ENCODE measurements at regions not wholly inside any gene's neighbourhood (a gene's known extent, or its start where the extent isn't known, plus 50 kb on each side); places are given as distances from the start of the nearest gene placed in this dataset.

GRCh38 chr5:100131161-100131560 is 404.0 kb upstream of the FAM174A start:
- Mint-ChIP-seq H3K9me3 (ENCODE audit: insufficient read depth) (no peaks in the 10 kb centered on the region), H3K4me1 (no peaks in the 10 kb centered on the region), H3K4me3 (no peak overlapping the region), H3K27ac (no peak overlapping the region), H3K27me3 (no peaks in the 10 kb centered on the region)
- CTCF ChIA-PET, result interaction anchor here (0.6 kb wide), 1 partner anchor 155 kb away, joined by 3 read pairs; no protein-coding TSS in a partner anchor
- Histone ChIP-seq H3K4me3 (ENCODE audit: control extremely low read depth in 1 of 5, extremely low read depth in 1 of 5, insufficient read depth in 1 of 5, low read depth in 2 of 5, low read length in 4 of 5) (no peak overlapping the region), H3K9ac (ENCODE audit: low read length) (no peak overlapping the region), H3K27ac (ENCODE audit: low read length in 2 of 2) (no peak overlapping the region), H4K20me1 (ENCODE audit: control insufficient read depth, insufficient read depth, low read length, poor library complexity, severe bottlenecking) (no peaks in the 10 kb centered on the region), H3K4me1 (ENCODE audit: control insufficient read depth in 2 of 2, insufficient read depth in 2 of 2, low read length in 2 of 2) (no peaks in the 10 kb centered on the region), H3K27me3 (replicated peaks in 1 of 4; ENCODE audit: control extremely low read depth in 1 of 4, control insufficient read depth in 3 of 4, insufficient read depth in 4 of 4, low read length in 3 of 4) (no peaks in the 10 kb centered on the region), H2AFZ (ENCODE audit: insufficient read depth, low read depth, low read length, poor library complexity, severe bottlenecking) (no peak overlapping the region), H3K9me3 (ENCODE audit: control extremely low read depth in 1 of 3, control insufficient read depth in 2 of 3, insufficient read depth in 1 of 3, low read length in 2 of 3) (no peaks in the 10 kb centered on the region), H3K4me2 (replicated peaks; ENCODE audit: low read depth, low read length, poor library complexity, severe bottlenecking) (no peak overlapping the region), H3K79me2 (ENCODE audit: control insufficient read depth, insufficient read depth, low read length) (no peaks in the 10 kb centered on the region), H3K36me3 (replicated peaks in 1 of 2; ENCODE audit: control extremely low read depth in 1 of 2, control insufficient read depth in 1 of 2, extremely low read depth in 1 of 2, insufficient read depth in 2 of 2, low read length in 1 of 2) (no peaks in the 10 kb centered on the region)
- no CpG with 5 or more reads among the region's 1 CpG for WGBS (ENCODE audit: insufficient coverage)
- no peak for DNase-seq
- POLR2A ChIA-PET, result no interaction called here
- intact Hi-C loops (cut with micrococcal nuclease), result no loop called here
- TF ChIP-seq CTCF (IDR thresholded peaks at IDR 0.05) (no peak), EZH2 (IDR thresholded peaks at IDR 0.05; ENCODE audit: borderline replicate concordance, insufficient read depth, low read depth, low read length, poor library complexity, severe bottlenecking) (no peak)
- no peak for ATAC-seq (ENCODE audit: low read depth)

- Histone ChIP-seq H3K36me3 (replicated peaks in 1 of 2; ENCODE audit: control extremely low read depth in 1 of 2, control insufficient read depth in 1 of 2, extremely low read depth in 1 of 2, insufficient read depth in 2 of 2, low read length in 1 of 2) (no peaks in the 10 kb centered on the region), H2AFZ (ENCODE audit: insufficient read depth, low read depth, low read length, poor library complexity, severe bottlenecking) (no peak overlapping the region), H3K9ac (ENCODE audit: low read length) (no peak overlapping the region), H4K20me1 (ENCODE audit: control insufficient read depth, insufficient read depth, low read length, poor library complexity, severe bottlenecking) (no peaks in the 10 kb centered on the region), H3K4me3 (ENCODE audit: control extremely low read depth in 1 of 5, extremely low read depth in 1 of 5, insufficient read depth in 1 of 5, low read depth in 2 of 5, low read length in 4 of 5) (no peak overlapping the region), H3K27ac (ENCODE audit: low read length in 2 of 2) (no peak overlapping the region), H3K27me3 (replicated peaks in 1 of 4; ENCODE audit: control extremely low read depth in 1 of 4, control insufficient read depth in 3 of 4, insufficient read depth in 4 of 4, low read length in 3 of 4) (no peaks in the 10 kb centered on the region), H3K4me2 (replicated peaks; ENCODE audit: low read depth, low read length, poor library complexity, severe bottlenecking) (no peak overlapping the region), H3K79me2 (ENCODE audit: control insufficient read depth, insufficient read depth, low read length) (no peaks in the 10 kb centered on the region), H3K4me1 (ENCODE audit: control insufficient read depth in 2 of 2, insufficient read depth in 2 of 2, low read length in 2 of 2) (no peaks in the 10 kb centered on the region), H3K9me3 (ENCODE audit: control extremely low read depth in 1 of 3, control insufficient read depth in 2 of 3, insufficient read depth in 1 of 3, low read length in 2 of 3) (no peaks in the 10 kb centered on the region)
- POLR2A ChIA-PET, result no interaction called here
- no peaks in the 10 kb centered on the region for H3K27me3 Mint-ChIP-seq
- H3K27ac Mint-ChIP-seq, result no peak overlapping the region
- TF ChIP-seq CTCF (IDR thresholded peaks at IDR 0.05) (no peak), EZH2 (IDR thresholded peaks at IDR 0.05; ENCODE audit: borderline replicate concordance, insufficient read depth, low read depth, low read length, poor library complexity, severe bottlenecking) (no peak)
- no peaks in the 10 kb centered on the region for H3K9me3 Mint-ChIP-seq (ENCODE audit: insufficient read depth)
- CTCF ChIA-PET, result no interaction called here
- H3K4me1 Mint-ChIP-seq, result no peaks in the 10 kb centered on the region
- DNase-seq, result no peak
- no peak overlapping the region for H3K4me3 Mint-ChIP-seq
- intact Hi-C loops (cut with micrococcal nuclease), result no loop called here
- no peak for ATAC-seq (ENCODE audit: low read depth)
Observed at GRCh38 chr5:100130307-100130706, 404.9 kb upstream of the FAM174A start.

Data from B cell (primary cell).